IPS DF 4.7 (cell line): ENCODE measurements at regions not wholly inside any gene's neighbourhood (a gene's known extent, or its start where the extent isn't known, plus 50 kb on each side); places are given as distances from the start of the nearest gene placed in this dataset.
"Not testable (repeated sequence)": the region's sequence is repeated elsewhere in the genome, so short reads cannot be mapped to it uniquely, and the experiment has no call there.

Source experiments
- DNase-seq: peaks from one replicate; pipeline ENCODE4 v3.0.0-alpha.2; 2013; ENCODE audit warnings: low spot score; ENCODE audit errors: extremely low read depth

- DNase-seq = no peak
Measured at GRCh38 chr2:173467751-173468150, 113.1 kb downstream of the CDCA7 start.

- DNase-seq = no peak
Measured at GRCh38 chr2:173468266-173468793, 113.7 kb downstream of the CDCA7 start.

GRCh38 chr2:173472112-173472511, 117.4 kb downstream of the CDCA7 start:
- DNase-seq = no peak

GRCh38 chr2:173483137-173483536, 128.5 kb downstream of the CDCA7 start:
- DNase-seq = no peak

- DNase-seq = no peak
Measured at GRCh38 chr2:173488861-173489260, 134.2 kb downstream of the CDCA7 start.

GRCh38 chr2:173491418-173491817, 136.7 kb downstream of the CDCA7 start:
- DNase-seq = no peak

GRCh38 chr2:173493874-173494273, 139.2 kb downstream of the CDCA7 start:
- no peak for DNase-seq

- no peak for DNase-seq
Measured at GRCh38 chr2:173496746-173497145, 142.1 kb downstream of the CDCA7 start.

- DNase-seq = no peak
Measured at GRCh38 chr2:173500953-173501352, 146.3 kb downstream of the CDCA7 start.

GRCh38 chr2:173502296-173502695, 147.6 kb downstream of the CDCA7 start:
- no peak for DNase-seq

- DNase-seq = no peak
Measured at GRCh38 chr2:173511357-173511756, 156.7 kb downstream of the CDCA7 start.

GRCh38 chr2:173511942-173512341, 157.3 kb downstream of the CDCA7 start:
- no peak for DNase-seq

GRCh38 chr2:173513107-173513727, 158.5 kb downstream of the CDCA7 start:
- no peak for DNase-seq

- DNase-seq = no peak
Measured at GRCh38 chr2:173520918-173521317, 166.2 kb downstream of the CDCA7 start.

GRCh38 chr2:173521450-173522192, 166.9 kb downstream of the CDCA7 start:
- no peak for DNase-seq

GRCh38 chr2:173523497-173523896, 168.8 kb downstream of the CDCA7 start:
- no peak for DNase-seq

GRCh38 chr2:173524256-173524955, 169.7 kb downstream of the CDCA7 start:
- no peak for DNase-seq

GRCh38 chr2:173532732-173533531, 178.3 kb downstream of the CDCA7 start:
- DNase-seq = not testable (repeated sequence)

- DNase-seq = no peak
Measured at GRCh38 chr2:173537694-173538093, 183.0 kb downstream of the CDCA7 start.

GRCh38 chr2:173539615-173540014, 184.9 kb downstream of the CDCA7 start:
- no peak for DNase-seq

GRCh38 chr2:173544641-173545363, 190.1 kb downstream of the CDCA7 start:
- DNase-seq = no peak
